Subcutaneous abdominal adipose tissue (tissue), 5 donors: ENCODE measurements at regions not wholly inside any gene's neighbourhood (a gene's known extent, or its start where the extent isn't known, plus 50 kb on each side); places are given as distances from the start of the nearest gene placed in this dataset.
A peak's percentile ranks its signal among the peaks of the same experiment; 100 is the strongest.

Source experiments
- H3K27ac ChIP-seq: one replicate; pipeline ENCODE4 v1.7.0; 2013; ENCODE audit warnings: low read depth, mild to moderate bottlenecking, inconsistent platforms, low read length, moderate library complexity
- H3K27me3 ChIP-seq, 5 donors: one replicate each; pipeline ENCODE4 v1.7.0; 2013; ENCODE audit warnings: low read length in 5 of 5, inconsistent platforms in 1 of 5; ENCODE audit not compliant: control insufficient read depth in 5 of 5, insufficient read depth in 4 of 5
- H3K36me3 ChIP-seq, 5 donors: one replicate each; pipeline ENCODE4 v1.7.0; 2013; ENCODE audit warnings: low read length in 5 of 5; ENCODE audit not compliant: control insufficient read depth in 5 of 5, insufficient read depth in 5 of 5
- H3K4me1 ChIP-seq, 5 donors: one replicate each; pipeline ENCODE4 v1.7.0; 2013; ENCODE audit warnings: low read length in 5 of 5, mild to moderate bottlenecking in 3 of 5, moderate library complexity in 1 of 5; ENCODE audit not compliant: control insufficient read depth in 5 of 5, insufficient read depth in 5 of 5
- H3K4me3 ChIP-seq, 5 donors: one replicate each; pipeline ENCODE4 v1.7.0; 2013; ENCODE audit warnings: low read length in 5 of 5, low read depth in 1 of 5
- H3K9ac ChIP-seq, 5 donors: one replicate each; pipeline ENCODE4 v1.7.0; 2013; ENCODE audit warnings: low read length in 5 of 5, mild to moderate bottlenecking in 4 of 5, moderate library complexity in 3 of 5
- H3K9me3 ChIP-seq, 5 donors: one replicate each; pipeline ENCODE4 v1.7.0; 2013; ENCODE audit warnings: low read length in 5 of 5; ENCODE audit not compliant: control insufficient read depth in 5 of 5
- donor health status: healthy.
- donor health status: healthy.
- donor health status: healthy.
- donor health status: healthy.
- donor health status: healthy.

DNA sequence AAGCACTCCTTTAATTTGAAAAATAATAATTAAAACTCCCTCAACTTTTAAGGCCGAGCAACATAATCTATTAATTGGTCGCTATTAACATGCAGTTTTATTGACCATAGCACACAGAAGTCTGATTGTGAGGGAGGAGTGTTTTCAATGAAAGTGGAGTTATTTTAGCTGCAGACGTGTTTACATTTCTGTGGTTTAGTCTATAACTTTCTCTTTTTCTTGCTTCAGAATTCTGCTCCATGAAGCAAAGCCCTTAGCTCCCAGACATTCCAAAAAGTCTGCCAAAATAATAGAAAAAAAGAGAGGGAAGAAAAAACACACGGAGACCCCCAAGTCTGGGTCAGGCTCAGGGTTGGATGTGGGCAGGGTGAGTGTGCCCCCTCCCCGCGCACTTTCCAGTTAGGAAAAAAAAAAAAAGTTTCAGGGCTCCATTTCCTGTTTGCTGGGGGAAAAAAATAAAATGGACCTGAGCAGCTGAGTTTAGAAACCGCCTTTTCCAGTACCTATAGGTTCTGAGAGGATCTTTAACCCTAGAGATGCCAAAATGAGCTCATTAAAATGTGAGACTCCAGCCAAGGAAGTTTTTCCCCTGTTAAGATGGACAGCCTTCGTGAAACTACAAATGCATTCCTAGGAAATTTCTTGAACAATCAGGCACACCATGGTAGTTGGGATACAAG lies 143.7 kb upstream of the ETS2 start:
- no peaks in the 10 kb centered on the region for H3K9me3 ChIP-seq
- H3K27ac ChIP-seq, result no peak overlapping the region
- H3K36me3 ChIP-seq, result no peaks in the 10 kb centered on the region
- peaks cover 0 to 32% (median 13%) of the 10 kb centered on the region in 5 donors for H3K27me3 ChIP-seq
- peaks cover 0 to 19% (median 12%) of the 10 kb centered on the region in 5 donors for H3K4me1 ChIP-seq
- no peak overlapping the region for H3K9ac ChIP-seq
- peak overlapping the region in 2 of 5 donors; percentile 68 to 69 for H3K4me3 ChIP-seq

- Histone ChIP-seq H3K36me3 (no peaks in the 10 kb centered on the region), H3K9ac (no peak overlapping the region), H3K4me1 (peaks cover 0 to 19% (median 12%) of the 10 kb centered on the region in 5 donors), H3K27me3 (peaks cover 0 to 30% (median 13%) of the 10 kb centered on the region in 5 donors), H3K9me3 (no peaks in the 10 kb centered on the region), H3K4me3 (no peak overlapping the region), H3K27ac (no peak overlapping the region)
Observed at GRCh38 chr21:38663282-38663681, 142.4 kb upstream of the ETS2 start.

GRCh38 chr21:38664315-38664714 lies 141.4 kb upstream of the ETS2 start:
- H3K9ac ChIP-seq, result no peak overlapping the region
- no peaks in the 10 kb centered on the region for H3K36me3 ChIP-seq
- no peak overlapping the region for H3K4me3 ChIP-seq

GRCh38 chr21:38664841-38665240 lies 140.9 kb upstream of the ETS2 start:
- H3K4me3 ChIP-seq, result no peak overlapping the region
- H3K4me1 ChIP-seq, result peaks cover 0 to 19% (median 12%) of the 10 kb centered on the region in 5 donors
- H3K27me3 ChIP-seq, result peaks cover 0 to 25% (median 6%) of the 10 kb centered on the region in 5 donors
- no peaks in the 10 kb centered on the region for H3K36me3 ChIP-seq
- H3K27ac ChIP-seq, result no peak overlapping the region
- no peaks in the 10 kb centered on the region for H3K9me3 ChIP-seq
- H3K9ac ChIP-seq, result no peak overlapping the region

More at GRCh38 chr21:38664315-38664714, 141.4 kb upstream of the ETS2 start:
- Histone ChIP-seq H3K27me3 (peaks cover 0 to 29% (median 9%) of the 10 kb centered on the region in 5 donors), H3K4me1 (peaks cover 0 to 19% (median 12%) of the 10 kb centered on the region in 5 donors), H3K9me3 (no peaks in the 10 kb centered on the region), H3K27ac (no peak overlapping the region)

- Histone ChIP-seq H3K9ac (no peak overlapping the region), H3K9me3 (no peaks in the 10 kb centered on the region), H3K36me3 (no peaks in the 10 kb centered on the region), H3K27me3 (peaks cover 0 to 16% (median 0%) of the 10 kb centered on the region in 5 donors), H3K27ac (no peak overlapping the region), H3K4me1 (peaks cover 0 to 2% (median 0%) of the 10 kb centered on the region in 5 donors), H3K4me3 (no peak overlapping the region)
Observed at GRCh38 chr21:38667291-38667870, 138.3 kb upstream of the ETS2 start.

DNA sequence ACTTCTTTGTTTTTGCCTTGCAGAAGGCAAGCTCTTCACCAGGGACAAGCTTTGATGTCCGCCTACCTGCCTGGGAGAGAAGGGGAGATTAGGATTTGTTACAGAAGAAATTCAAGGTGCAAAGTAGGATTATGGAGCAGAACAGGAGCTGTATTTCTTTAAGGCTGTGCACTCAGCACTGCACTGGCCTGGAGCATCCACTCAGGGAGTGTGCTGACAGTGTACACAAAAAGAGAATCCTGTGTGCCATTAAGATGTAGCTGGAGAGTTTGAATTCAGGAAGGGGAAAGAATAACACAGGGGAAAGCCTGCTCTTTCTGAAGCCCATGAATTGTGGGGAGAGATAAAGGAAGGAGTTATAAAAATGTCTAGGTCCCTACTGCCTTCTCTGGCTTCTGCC lies 137.7 kb upstream of the ETS2 start:
- peaks cover 0 to 18% (median 3%) of the 10 kb centered on the region in 5 donors for H3K27me3 ChIP-seq
- no peaks in the 10 kb centered on the region for H3K9me3 ChIP-seq
- H3K27ac ChIP-seq, result no peak overlapping the region
- no peak overlapping the region for H3K9ac ChIP-seq
- H3K36me3 ChIP-seq, result no peaks in the 10 kb centered on the region
- no peak overlapping the region for H3K4me3 ChIP-seq
- H3K4me1 ChIP-seq, result peaks cover 0 to 2% (median 0%) of the 10 kb centered on the region in 5 donors

- H3K27ac ChIP-seq, result no peak overlapping the region
- no peaks in the 10 kb centered on the region for H3K9me3 ChIP-seq
- no peak overlapping the region for H3K4me3 ChIP-seq
- H3K4me1 ChIP-seq, result peaks cover 0 to 2% (median 0%) of the 10 kb centered on the region in 5 donors
- no peaks in the 10 kb centered on the region for H3K36me3 ChIP-seq
- peaks cover 0 to 18% (median 3%) of the 10 kb centered on the region in 5 donors for H3K27me3 ChIP-seq
- no peak overlapping the region for H3K9ac ChIP-seq
Observed at GRCh38 chr21:38668541-38668940, 137.2 kb upstream of the ETS2 start.

DNA sequence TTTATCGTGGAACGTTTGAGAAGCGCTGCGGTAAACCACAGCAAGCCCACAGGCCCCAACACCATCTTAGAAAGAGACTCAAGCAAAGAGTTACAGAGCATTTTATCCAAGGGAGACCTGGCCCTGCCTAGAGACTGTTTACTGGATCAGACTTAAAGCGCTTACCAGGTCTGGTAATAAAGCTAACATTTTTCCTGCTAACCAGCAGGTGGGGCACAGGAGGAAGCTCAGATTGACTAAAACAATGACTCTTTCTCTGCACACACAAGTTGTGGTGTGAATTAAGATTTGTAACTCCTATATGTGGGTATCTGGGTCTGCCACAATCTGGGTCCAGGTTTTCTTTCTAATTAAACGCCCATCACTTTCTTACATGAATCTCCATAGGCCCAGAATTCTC lies 136.5 kb upstream of the ETS2 start:
- no peak overlapping the region for H3K4me3 ChIP-seq
- no peaks in the 10 kb centered on the region for H3K9me3 ChIP-seq
- no peak overlapping the region for H3K9ac ChIP-seq
- peaks cover 0 to 2% (median 0%) of the 10 kb centered on the region in 5 donors for H3K4me1 ChIP-seq
- no peak overlapping the region for H3K27ac ChIP-seq
- no peaks in the 10 kb centered on the region for H3K36me3 ChIP-seq
- peaks cover 0 to 18% (median 3%) of the 10 kb centered on the region in 5 donors for H3K27me3 ChIP-seq

GRCh38 chr21:38670861-38671260 lies 134.9 kb upstream of the ETS2 start:
- Histone ChIP-seq H3K9ac (no peak overlapping the region), H3K4me3 (no peak overlapping the region), H3K36me3 (no peaks in the 10 kb centered on the region), H3K4me1 (peaks cover 0 to 2% (median 0%) of the 10 kb centered on the region in 5 donors), H3K9me3 (no peaks in the 10 kb centered on the region), H3K27ac (no peak overlapping the region), H3K27me3 (peaks cover 0 to 15% (median 4%) of the 10 kb centered on the region in 5 donors)

DNA sequence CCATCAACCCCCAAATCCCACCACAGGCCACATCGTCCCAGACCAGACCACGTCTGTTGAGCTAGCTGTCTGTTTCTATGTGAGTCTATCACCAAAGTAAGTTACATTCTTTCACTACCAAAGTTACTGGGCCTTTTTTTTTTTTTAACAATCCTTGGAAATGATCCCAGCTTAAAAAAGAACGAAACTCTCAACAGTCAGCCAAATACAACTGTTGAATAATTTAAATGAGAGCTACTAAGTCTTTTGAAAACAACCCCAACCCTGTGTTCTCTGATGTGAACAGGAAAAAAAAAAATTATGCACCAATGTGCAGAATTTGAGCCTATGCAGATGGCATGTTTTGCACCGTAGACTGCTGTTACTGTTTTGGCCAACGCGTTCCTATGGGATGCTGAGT lies 134.0 kb upstream of the ETS2 start:
- Histone ChIP-seq H3K9ac (no peak overlapping the region), H3K4me3 (no peak overlapping the region), H3K27ac (no peak overlapping the region), H3K4me1 (peaks cover 0 to 2% (median 0%) of the 10 kb centered on the region in 5 donors), H3K9me3 (no peaks in the 10 kb centered on the region), H3K27me3 (peaks cover 0 to 15% (median 11%) of the 10 kb centered on the region in 5 donors), H3K36me3 (no peaks in the 10 kb centered on the region)
